ENCODE measurements at regions not wholly inside any gene's neighbourhood (a gene's known extent, or its start where the extent isn't known, plus 50 kb on each side); places are given as distances from the start of the nearest gene placed in this dataset.
"Not testable (repeated sequence)": the region's sequence is repeated elsewhere in the genome, so short reads cannot be mapped to it uniquely, and the experiment has no call there.

GRCh38 chr10:113494761-113495160 lies 58.1 kb upstream of the HABP2 start:
- Histone ChIP-seq H3K4me1 (ENCODE audit: control insufficient read depth, insufficient read depth, low read length) (peaks cover 17% of the 10 kb centered on the region), H3K27ac (ENCODE audit: low read depth, low read length) (peak overlapping the region; percentile 33), H3K4me3 (ENCODE audit: low read length) (no peak overlapping the region), H3K36me3 (ENCODE audit: control insufficient read depth, insufficient read depth, low read length) (no peaks in the 10 kb centered on the region), H3K27me3 (ENCODE audit: control insufficient read depth, insufficient read depth, low read length) (no peaks in the 10 kb centered on the region), H3K9ac (ENCODE audit: low read length) (no peak overlapping the region)

DNA sequence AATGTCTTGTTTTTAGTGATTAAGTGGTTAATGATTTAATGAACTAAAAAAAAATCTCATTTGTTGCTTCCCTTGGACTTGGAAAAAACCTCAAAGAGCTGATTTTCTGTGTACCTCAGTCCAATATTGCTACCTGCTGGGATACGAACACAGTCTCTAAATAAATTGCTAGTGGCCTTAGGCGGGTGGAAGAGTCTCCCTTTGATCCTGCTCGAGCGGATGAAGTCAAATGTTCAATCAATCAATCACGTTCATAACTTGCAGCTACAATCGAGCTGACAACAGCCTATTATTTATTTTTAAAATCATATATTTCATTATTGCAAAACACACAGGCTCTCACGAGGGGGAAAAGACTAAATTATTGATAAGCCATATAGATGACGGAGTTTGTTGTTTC lies 57.3 kb upstream of the HABP2 start:
- Histone ChIP-seq H3K9ac (ENCODE audit: low read length) (no peak overlapping the region), H3K27ac (ENCODE audit: low read depth, low read length) (no peak overlapping the region), H3K4me3 (ENCODE audit: low read length) (no peak overlapping the region), H3K4me1 (ENCODE audit: control insufficient read depth, insufficient read depth, low read length) (peaks cover 17% of the 10 kb centered on the region), H3K27me3 (ENCODE audit: control insufficient read depth, insufficient read depth, low read length) (no peaks in the 10 kb centered on the region), H3K36me3 (ENCODE audit: control insufficient read depth, insufficient read depth, low read length) (no peaks in the 10 kb centered on the region)

- Histone ChIP-seq H3K27ac (ENCODE audit: low read depth, low read length) (no peak overlapping the region), H3K4me1 (ENCODE audit: control insufficient read depth, insufficient read depth, low read length) (peaks cover 13% of the 10 kb centered on the region), H3K36me3 (ENCODE audit: control insufficient read depth, insufficient read depth, low read length) (no peaks in the 10 kb centered on the region), H3K9ac (ENCODE audit: low read length) (no peak overlapping the region), H3K4me3 (ENCODE audit: low read length) (peak overlapping the region; percentile 8), H3K27me3 (ENCODE audit: control insufficient read depth, insufficient read depth, low read length) (no peaks in the 10 kb centered on the region)
These were observed 56.4 kb upstream of the HABP2 start for GRCh38 chr10:113496111-113497109.

DNA sequence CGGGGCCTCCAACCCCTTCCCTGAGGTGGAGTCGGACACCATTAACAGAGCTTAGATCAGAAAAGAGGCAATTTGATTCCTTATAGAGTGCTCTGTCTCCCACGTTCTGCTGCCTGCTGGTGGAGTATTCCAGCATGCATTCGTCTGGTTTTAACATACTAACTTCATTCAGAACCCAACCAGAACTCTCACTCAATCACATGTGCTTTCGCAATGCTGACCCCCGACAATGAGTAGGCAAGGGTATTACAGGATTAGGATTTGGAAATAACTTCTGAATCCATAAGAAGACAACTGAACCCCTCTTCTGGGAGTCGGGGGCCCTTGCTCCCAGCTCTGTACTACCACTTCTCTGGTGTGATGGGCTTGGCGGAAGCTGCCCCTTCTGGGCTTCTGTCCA lies 55.7 kb upstream of the HABP2 start:
- Histone ChIP-seq H3K27me3 (ENCODE audit: control insufficient read depth, insufficient read depth, low read length) (no peaks in the 10 kb centered on the region), H3K4me3 (ENCODE audit: low read length) (no peak overlapping the region), H3K9ac (ENCODE audit: low read length) (no peak overlapping the region), H3K27ac (ENCODE audit: low read depth, low read length) (no peak overlapping the region), H3K4me1 (ENCODE audit: control insufficient read depth, insufficient read depth, low read length) (peaks cover 12% of the 10 kb centered on the region), H3K36me3 (ENCODE audit: control insufficient read depth, insufficient read depth, low read length) (no peaks in the 10 kb centered on the region)

DNA sequence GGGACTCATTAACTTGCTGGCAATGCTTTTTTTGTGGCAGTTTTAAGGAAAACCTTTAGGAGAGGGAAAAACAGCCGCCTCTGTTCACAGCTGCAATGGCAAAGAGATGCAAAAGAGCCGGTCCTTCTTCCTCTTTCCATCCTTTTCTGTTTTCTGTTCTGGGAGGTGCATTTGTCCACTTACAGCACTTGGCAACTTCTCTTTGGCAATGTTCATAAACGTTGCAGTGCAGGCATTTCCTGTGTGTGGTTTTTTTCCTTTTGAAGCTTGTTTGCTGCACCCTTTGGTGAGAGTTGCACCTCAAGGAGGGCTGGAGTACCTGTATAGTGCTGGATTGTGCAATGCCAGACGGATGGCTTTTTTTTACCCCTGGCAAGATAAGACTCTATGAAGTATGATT lies 53.9 kb upstream of the HABP2 start:
- H3K4me1 ChIP-seq (ENCODE audit: control insufficient read depth, insufficient read depth, low read length): peaks cover 8% of the 10 kb centered on the region
- H3K27ac ChIP-seq (ENCODE audit: low read depth, low read length): no peak overlapping the region
- H3K9ac ChIP-seq (ENCODE audit: low read length): no peak overlapping the region
- H3K4me3 ChIP-seq (ENCODE audit: low read length): no peak overlapping the region
- H3K36me3 ChIP-seq (ENCODE audit: control insufficient read depth, insufficient read depth, low read length): no peaks in the 10 kb centered on the region
- no peaks in the 10 kb centered on the region for H3K27me3 ChIP-seq (ENCODE audit: control insufficient read depth, insufficient read depth, low read length)

DNA sequence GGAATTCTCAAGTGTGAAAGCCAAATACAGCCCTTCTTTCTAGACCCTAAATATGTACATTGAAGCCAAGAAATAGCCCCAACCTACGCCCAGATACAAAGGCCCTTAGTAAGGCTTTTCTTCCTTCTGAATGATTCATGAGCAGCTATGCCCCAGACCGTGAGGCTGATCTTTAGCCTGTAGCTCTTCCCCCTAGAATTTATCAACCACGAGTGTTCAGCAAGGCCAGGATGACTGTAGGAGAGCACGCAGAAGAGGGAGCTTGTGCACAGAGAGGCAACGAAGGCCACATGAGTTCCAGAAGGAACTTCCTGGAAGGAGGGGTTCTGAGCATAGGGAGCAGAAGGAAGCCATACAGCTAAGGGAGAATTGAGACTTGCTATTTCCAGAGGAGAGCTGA lies 53.0 kb upstream of the HABP2 start:
- Histone ChIP-seq H3K9ac (ENCODE audit: low read length) (no peak overlapping the region), H3K27ac (ENCODE audit: low read depth, low read length) (no peak overlapping the region), H3K4me1 (ENCODE audit: control insufficient read depth, insufficient read depth, low read length) (peaks cover 6% of the 10 kb centered on the region), H3K36me3 (ENCODE audit: control insufficient read depth, insufficient read depth, low read length) (no peaks in the 10 kb centered on the region), H3K27me3 (ENCODE audit: control insufficient read depth, insufficient read depth, low read length) (no peaks in the 10 kb centered on the region), H3K4me3 (ENCODE audit: low read length) (no peak overlapping the region)

- not testable (repeated sequence) for H3K27ac ChIP-seq (ENCODE audit: low read depth, low read length); H3K4me1 ChIP-seq (ENCODE audit: control insufficient read depth, insufficient read depth, low read length); H3K36me3 ChIP-seq (ENCODE audit: control insufficient read depth, insufficient read depth, low read length); H3K9ac ChIP-seq (ENCODE audit: low read length); H3K27me3 ChIP-seq (ENCODE audit: control insufficient read depth, insufficient read depth, low read length); H3K4me3 ChIP-seq (ENCODE audit: low read length)
These were observed 51.8 kb upstream of the HABP2 start for GRCh38 chr10:113501031-113501430.

Data from rectal smooth muscle tissue (tissue), 1 donor.